ENCODE measurements at regions not wholly inside any gene's neighbourhood (a gene's known extent, or its start where the extent isn't known, plus 50 kb on each side); places are given as distances from the start of the nearest gene placed in this dataset.

DNA sequence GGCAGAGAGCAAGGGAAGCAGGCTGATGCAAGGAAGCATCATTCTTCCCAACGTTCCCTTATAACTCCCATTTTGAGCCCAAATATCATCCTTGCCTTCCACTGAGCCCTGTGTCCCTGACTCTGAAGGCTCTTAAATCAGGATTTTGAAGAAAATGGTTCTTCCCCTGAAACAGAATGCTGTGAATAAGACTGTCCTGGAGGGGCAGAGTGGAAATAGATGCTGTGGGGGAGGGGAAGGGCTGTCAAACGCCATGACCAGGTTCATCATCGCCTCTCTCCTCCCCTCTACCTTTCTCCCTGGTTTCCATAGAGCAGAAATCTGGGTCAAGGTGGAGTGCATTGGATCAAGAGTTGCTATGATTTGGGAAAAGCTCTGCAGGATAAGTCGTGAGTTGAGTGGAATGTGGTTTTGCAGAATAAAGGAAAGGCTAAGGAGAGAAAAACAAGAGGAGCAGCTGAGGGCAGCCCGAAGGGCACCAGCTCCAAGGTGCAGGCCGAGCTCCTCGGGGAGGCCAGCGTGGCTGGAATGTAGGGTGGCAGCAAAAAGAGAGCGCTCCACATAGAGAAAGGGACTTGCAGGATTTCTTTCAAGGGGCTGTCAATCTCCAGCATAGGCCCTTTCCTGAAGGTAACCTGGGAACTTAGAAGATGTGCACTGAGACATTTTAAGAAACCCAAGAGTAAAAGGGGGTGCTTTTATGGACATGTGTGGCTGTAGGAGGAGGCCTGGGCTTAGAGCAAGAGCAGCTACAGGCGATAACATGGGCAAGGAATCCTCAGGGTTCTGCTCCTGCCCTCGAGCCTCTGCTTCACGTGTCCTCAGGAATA is 120.8 kb upstream of the CDYL start:
- no peak for TF ChIP-seq POLR2AphosphoS5 (IDR thresholded peaks at IDR 0.05; ENCODE audit: low read depth, low read length)
- no peak for TF ChIP-seq TAF1 (IDR thresholded peaks at IDR 0.05; ENCODE audit: borderline replicate concordance, insufficient read depth, low read length)

Measured in PFSK-1 (cell line).